Smooth muscle cell (in vitro differentiated cells): ENCODE measurements at regions not wholly inside any gene's neighbourhood (a gene's known extent, or its start where the extent isn't known, plus 50 kb on each side); places are given as distances from the start of the nearest gene placed in this dataset.

Source experiments
- DNase-seq: peaks from one replicate; lab custom pipeline; 2025; ENCODE audit not compliant: unreplicated experiment; lab: John Stamatoyannopoulos, UW
- H2AFZ ChIP-seq: fragments of 200-600 bp; sonication (generic); 2 replicates; pipeline ENCODE4 v1.6.0; 2016; ENCODE audit warnings: antibody characterized with exemption, low read depth, mild to moderate bottlenecking
- H3F3A ChIP-seq: fragments of 200-600 bp; sonication (generic); 2 replicates; pipeline ENCODE4 v1.6.0; 2017; ENCODE audit warnings: antibody characterized with exemption, low read depth
- H3K27ac ChIP-seq: fragments of 200-600 bp; sonication (generic); 2 replicates; pipeline ENCODE4 v1.5.1; 2016; ENCODE audit warnings: low read depth, mild to moderate bottlenecking
- H3K27me3 ChIP-seq: fragments of 200-600 bp; sonication (generic); 2 replicates; pipeline ENCODE4 v1.6.1; 2016; ENCODE audit warnings: low read depth, mild to moderate bottlenecking
- H3K36me3 ChIP-seq: fragments of 200-600 bp; sonication (generic); 2 replicates; pipeline ENCODE4 v1.5.1; 2016; ENCODE audit warnings: low read depth
- H3K4me1 ChIP-seq: fragments of 200-600 bp; sonication (generic); 2 replicates; pipeline ENCODE4 v1.5.1; 2016; ENCODE audit warnings: low read depth
- H3K4me2 ChIP-seq: fragments of 200-600 bp; sonication (generic); 2 replicates; pipeline ENCODE4 v1.6.0; 2016; ENCODE audit warnings: mild to moderate bottlenecking
- H3K4me3 ChIP-seq: fragments of 200-600 bp; sonication (generic); 2 replicates; pipeline ENCODE4 v1.5.1; 2016; ENCODE audit warnings: mild to moderate bottlenecking
- H3K79me2 ChIP-seq: fragments of 200-600 bp; sonication (generic); 2 replicates; pipeline ENCODE4 v1.6.0; 2016; ENCODE audit warnings: low read depth, mild to moderate bottlenecking
- H3K9ac ChIP-seq: fragments of 200-600 bp; sonication (generic); 2 replicates; pipeline ENCODE4 v1.6.0; 2016; ENCODE audit warnings: low read depth
- H3K9me3 ChIP-seq: fragments of 200-600 bp; sonication (generic); replicated peaks from 2 replicates; pipeline ENCODE4 v1.5.1; 2016; ENCODE audit warnings: low read depth
- H4K20me1 ChIP-seq: fragments of 200-600 bp; sonication (generic); 2 replicates; pipeline ENCODE4 v1.6.0; 2016; ENCODE audit warnings: low read depth
- WGBS: methylation state at CpG from one replicate; pipeline ENCODE4 v1.1.7; 2016; ENCODE audit warnings: low lambda C conversion rate; 5-methylcytosine and 5-hydroxymethylcytosine counted together
- TF ChIP-seq, protein P1 (sequence below): fragments of 200-600 bp; sonication (generic); IDR thresholded peaks from 2 replicates; pipeline ENCODE4 v1.5.1; 2017; ENCODE audit warnings: borderline replicate concordance, mild to moderate bottlenecking, antibody characterized with exemption; ENCODE audit not compliant: insufficient read depth, poor library complexity, severe bottlenecking

DNA sequence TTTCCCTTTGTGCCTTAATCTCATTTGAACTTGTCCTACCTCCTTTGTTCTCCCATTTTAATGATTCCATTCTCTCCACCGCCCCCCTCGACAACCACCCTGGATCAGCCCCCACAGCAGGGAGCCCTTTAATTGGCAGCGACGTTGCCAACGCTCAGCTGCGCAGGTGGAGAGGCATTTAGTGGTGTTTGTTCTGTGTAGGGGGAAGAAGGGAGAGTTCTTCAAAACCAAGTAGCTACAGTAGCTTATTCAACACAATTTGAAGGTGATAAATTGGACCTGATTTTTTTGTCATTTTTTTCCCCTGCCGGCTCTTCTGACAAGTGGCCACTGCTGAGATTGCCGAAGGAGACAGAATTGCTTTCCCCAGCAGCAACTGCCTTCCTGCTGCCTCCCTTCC, 499.1 kb downstream of the CDK5RAP2 start:
- Histone ChIP-seq H3K79me2 (no peaks in the 10 kb centered on the region), H3K36me3 (no peaks in the 10 kb centered on the region), H4K20me1 (no peaks in the 10 kb centered on the region), H3K27me3 (peaks cover 5% of the 10 kb centered on the region), H3K9ac (no peak overlapping the region), H3K9me3 (no peaks in the 10 kb centered on the region), H3K4me2 (no peak overlapping the region), H3K4me3 (no peak overlapping the region), H2AFZ (no peak overlapping the region), H3K27ac (no peak overlapping the region), H3K4me1 (no peaks in the 10 kb centered on the region), H3F3A (no peaks in the 10 kb centered on the region)
- DNase-seq = no peak
- 69% methylated on average over 8 of the region's 8 CpGs for WGBS
- TF ChIP-seq, protein P1, sequence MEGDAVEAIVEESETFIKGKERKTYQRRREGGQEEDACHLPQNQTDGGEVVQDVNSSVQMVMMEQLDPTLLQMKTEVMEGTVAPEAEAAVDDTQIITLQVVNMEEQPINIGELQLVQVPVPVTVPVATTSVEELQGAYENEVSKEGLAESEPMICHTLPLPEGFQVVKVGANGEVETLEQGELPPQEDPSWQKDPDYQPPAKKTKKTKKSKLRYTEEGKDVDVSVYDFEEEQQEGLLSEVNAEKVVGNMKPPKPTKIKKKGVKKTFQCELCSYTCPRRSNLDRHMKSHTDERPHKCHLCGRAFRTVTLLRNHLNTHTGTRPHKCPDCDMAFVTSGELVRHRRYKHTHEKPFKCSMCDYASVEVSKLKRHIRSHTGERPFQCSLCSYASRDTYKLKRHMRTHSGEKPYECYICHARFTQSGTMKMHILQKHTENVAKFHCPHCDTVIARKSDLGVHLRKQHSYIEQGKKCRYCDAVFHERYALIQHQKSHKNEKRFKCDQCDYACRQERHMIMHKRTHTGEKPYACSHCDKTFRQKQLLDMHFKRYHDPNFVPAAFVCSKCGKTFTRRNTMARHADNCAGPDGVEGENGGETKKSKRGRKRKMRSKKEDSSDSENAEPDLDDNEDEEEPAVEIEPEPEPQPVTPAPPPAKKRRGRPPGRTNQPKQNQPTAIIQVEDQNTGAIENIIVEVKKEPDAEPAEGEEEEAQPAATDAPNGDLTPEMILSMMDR = no peak

DNA sequence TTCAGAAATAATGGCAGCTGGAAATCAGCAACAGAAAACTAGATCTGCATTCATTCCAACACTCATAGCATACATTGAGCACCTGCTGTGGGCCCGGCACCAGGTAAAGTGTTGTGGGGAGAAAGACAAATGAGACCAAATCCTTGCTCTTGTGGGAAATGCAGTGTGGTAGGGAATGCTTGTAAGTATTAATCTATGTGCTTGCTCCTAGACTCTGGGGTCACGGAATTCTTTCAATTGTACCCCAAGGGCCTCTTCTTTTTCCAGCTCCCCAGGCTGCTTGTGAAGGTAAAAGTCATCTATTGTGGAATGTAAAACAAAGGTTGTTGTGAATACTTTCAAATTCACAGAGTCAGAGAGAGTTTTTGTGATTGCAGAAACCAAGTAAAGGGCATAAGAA, 501.9 kb downstream of the CDK5RAP2 start:
- Histone ChIP-seq H2AFZ (no peak overlapping the region), H3F3A (no peaks in the 10 kb centered on the region), H4K20me1 (no peaks in the 10 kb centered on the region), H3K4me3 (no peak overlapping the region), H3K27me3 (peaks cover 7% of the 10 kb centered on the region), H3K9me3 (no peaks in the 10 kb centered on the region), H3K79me2 (no peaks in the 10 kb centered on the region), H3K4me2 (no peak overlapping the region), H3K9ac (no peak overlapping the region), H3K27ac (no peak overlapping the region), H3K4me1 (no peaks in the 10 kb centered on the region), H3K36me3 (no peaks in the 10 kb centered on the region)
- TF ChIP-seq, protein P1 = no peak
- WGBS = 84% methylated on average over 2 of the region's 2 CpGs
- DNase-seq = no peak

DNA sequence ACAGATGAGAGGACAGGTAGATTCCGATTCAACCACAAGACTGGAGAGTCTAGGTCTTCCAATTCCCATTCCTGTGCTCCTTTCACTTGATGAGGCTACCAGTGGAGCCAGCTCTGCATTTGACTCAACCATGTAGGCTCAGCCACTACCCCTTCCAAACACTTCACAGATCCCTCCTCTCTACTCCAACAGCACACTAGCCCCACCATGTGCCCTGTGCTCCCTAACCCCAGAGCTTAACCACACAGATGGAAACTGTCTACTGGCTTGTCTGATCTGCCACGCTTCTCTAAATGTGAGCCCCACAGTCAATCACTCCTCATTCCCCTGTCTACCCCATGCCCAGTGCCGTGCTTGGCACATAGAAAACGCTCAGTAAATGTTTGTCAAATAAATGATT, 508.2 kb downstream of the CDK5RAP2 start:
- WGBS = 86% methylated on average over 4 of the region's 4 CpGs
- TF ChIP-seq, protein P1 = no peak
- H4K20me1 ChIP-seq = no peaks in the 10 kb centered on the region

DNA sequence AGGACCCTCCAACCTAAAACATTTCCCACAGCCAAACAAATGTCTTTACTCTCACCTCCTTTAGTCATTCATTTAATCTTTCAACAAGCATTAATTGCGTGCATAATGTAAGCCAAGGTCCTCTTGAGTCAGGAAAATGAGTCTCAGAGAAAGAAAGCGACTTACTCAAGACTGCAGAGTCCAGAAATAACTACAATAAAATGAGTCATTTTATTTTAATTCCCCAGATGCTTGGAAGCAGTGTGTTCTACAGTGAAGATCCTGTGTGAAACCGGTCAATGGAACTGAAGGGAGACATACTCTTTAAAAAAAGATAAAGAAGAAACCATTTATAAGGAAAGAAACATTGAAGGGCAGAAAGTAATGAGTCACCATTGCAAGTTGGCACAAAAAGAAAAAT, 513.7 kb downstream of the CDK5RAP2 start:
- Histone ChIP-seq H3K4me3 (no peak overlapping the region), H3K9ac (no peak overlapping the region), H3K27ac (no peak overlapping the region), H3F3A (no peaks in the 10 kb centered on the region), H3K9me3 (no peaks in the 10 kb centered on the region), H2AFZ (no peak overlapping the region), H3K27me3 (peaks cover 7% of the 10 kb centered on the region), H4K20me1 (no peaks in the 10 kb centered on the region), H3K36me3 (no peaks in the 10 kb centered on the region), H3K79me2 (no peaks in the 10 kb centered on the region), H3K4me1 (no peaks in the 10 kb centered on the region), H3K4me2 (no peak overlapping the region)
- TF ChIP-seq, protein P1 = no peak
- DNase-seq = no peak
- WGBS = 71% methylated on average over 3 of the region's 3 CpGs

More for the DNA sequence above, 508.2 kb downstream of the CDK5RAP2 start:
- Histone ChIP-seq H3K27me3 (peaks cover 7% of the 10 kb centered on the region), H3K9ac (no peak overlapping the region), H3K4me2 (no peak overlapping the region), H3K4me3 (no peak overlapping the region), H3K4me1 (no peaks in the 10 kb centered on the region), H3K27ac (no peak overlapping the region), H3K79me2 (no peaks in the 10 kb centered on the region), H2AFZ (no peak overlapping the region), H3K36me3 (no peaks in the 10 kb centered on the region), H3F3A (no peaks in the 10 kb centered on the region), H3K9me3 (no peaks in the 10 kb centered on the region)
- no peak for DNase-seq
